ENCODE measurements at regions not wholly inside any gene's neighbourhood (a gene's known extent, or its start where the extent isn't known, plus 50 kb on each side); places are given as distances from the start of the nearest gene placed in this dataset.
A peak's percentile ranks its signal among the peaks of the same experiment; 100 is the strongest.

DNA sequence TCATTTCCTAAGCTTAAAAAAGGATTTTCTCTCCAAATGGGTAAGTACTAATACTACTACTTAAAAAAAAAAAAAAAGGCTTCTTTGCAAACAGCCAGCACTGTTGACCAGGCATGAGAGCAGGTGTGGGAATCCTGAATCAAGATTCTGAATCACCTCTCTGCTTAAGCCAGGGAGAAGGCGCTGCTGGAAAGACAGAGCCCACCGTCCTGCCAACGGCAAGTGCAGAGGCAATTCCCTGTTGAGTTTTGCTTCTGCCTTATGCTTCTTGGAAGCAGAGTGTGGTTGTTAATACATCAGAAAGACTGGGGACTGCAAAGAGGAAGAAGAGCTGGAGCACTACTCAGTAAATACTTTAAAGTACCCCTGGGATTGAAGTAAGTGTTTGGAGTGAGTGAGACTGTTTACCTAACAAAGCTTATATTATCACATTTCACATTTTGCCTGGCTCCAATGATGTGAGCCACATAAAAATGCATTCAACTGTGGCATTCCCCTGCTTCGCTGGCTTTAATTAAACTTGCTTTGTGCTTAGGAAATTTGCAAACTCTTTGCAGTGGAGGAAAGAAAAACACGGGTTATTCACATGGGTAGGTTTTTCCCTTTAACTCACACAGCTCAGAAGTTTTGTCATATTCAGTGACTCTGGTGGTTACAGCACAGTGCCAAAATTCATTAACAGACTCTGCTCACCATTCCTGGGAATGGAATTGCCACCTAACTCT lies 86.0 kb upstream of the KIF2B start:
- Histone ChIP-seq H3K79me2 (ENCODE audit: insufficient read depth) (no peaks in the 10 kb centered on the region), H3K27me3 (ENCODE audit: insufficient read depth) (no peaks in the 10 kb centered on the region), H3K27ac (ENCODE audit: low read depth in 2 of 2, low read length in 1 of 2) (no peak overlapping the region), H2AFZ (ENCODE audit: low read depth) (0 out of 2 replicates have a peak overlapping the region, but pooled peaks have one; percentile 2), H3K9ac (no peak overlapping the region), H3F3A (replicated peaks; ENCODE audit: insufficient read depth) (no peaks in the 10 kb centered on the region), H4K20me1 (ENCODE audit: insufficient read depth) (no peaks in the 10 kb centered on the region), H3K4me3 (ENCODE audit: low read depth in 2 of 2, low read length in 1 of 2) (no peak overlapping the region), H3K4me1 (ENCODE audit: control insufficient read depth in 1 of 2, insufficient read depth in 2 of 2, low read depth in 1 of 2, low read length in 1 of 2) (no peaks in the 10 kb centered on the region), H3K9me2 (no peaks in the 10 kb centered on the region), H3K36me3 (replicated peaks in 1 of 2; ENCODE audit: control insufficient read depth in 1 of 2, insufficient read depth in 2 of 2, low read length in 1 of 2) (no peaks in the 10 kb centered on the region), H3K9me3 (no peaks in the 10 kb centered on the region), H3K4me2 (no peak overlapping the region)
- POLR2A ChIA-PET: no interaction called here
- 47% methylated on average over 5 of the region's 5 CpGs for WGBS (ENCODE audit: low lambda C conversion rate)
- TF ChIP-seq FOXJ3 (CRISPR knock-in tag; IDR thresholded peaks at IDR 0.05): no peak
- no peak for TF ChIP-seq JUND (IDR thresholded peaks at IDR 0.05)
- TF ChIP-seq, protein P1, sequence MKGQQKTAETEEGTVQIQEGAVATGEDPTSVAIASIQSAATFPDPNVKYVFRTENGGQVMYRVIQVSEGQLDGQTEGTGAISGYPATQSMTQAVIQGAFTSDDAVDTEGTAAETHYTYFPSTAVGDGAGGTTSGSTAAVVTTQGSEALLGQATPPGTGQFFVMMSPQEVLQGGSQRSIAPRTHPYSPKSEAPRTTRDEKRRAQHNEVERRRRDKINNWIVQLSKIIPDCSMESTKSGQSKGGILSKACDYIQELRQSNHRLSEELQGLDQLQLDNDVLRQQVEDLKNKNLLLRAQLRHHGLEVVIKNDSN (IDR thresholded peaks at IDR 0.05; ENCODE audit: borderline replicate concordance, low read depth): no peak
- TF ChIP-seq RCOR1 (IDR thresholded peaks at IDR 0.05; ENCODE audit: low read length): no peak
- no peak for TF ChIP-seq ELF1 (IDR thresholded peaks at IDR 0.05)
- no peak for TF ChIP-seq RFX5 (IDR thresholded peaks at IDR 0.05; ENCODE audit: low read length)
- TF ChIP-seq, protein P2, sequence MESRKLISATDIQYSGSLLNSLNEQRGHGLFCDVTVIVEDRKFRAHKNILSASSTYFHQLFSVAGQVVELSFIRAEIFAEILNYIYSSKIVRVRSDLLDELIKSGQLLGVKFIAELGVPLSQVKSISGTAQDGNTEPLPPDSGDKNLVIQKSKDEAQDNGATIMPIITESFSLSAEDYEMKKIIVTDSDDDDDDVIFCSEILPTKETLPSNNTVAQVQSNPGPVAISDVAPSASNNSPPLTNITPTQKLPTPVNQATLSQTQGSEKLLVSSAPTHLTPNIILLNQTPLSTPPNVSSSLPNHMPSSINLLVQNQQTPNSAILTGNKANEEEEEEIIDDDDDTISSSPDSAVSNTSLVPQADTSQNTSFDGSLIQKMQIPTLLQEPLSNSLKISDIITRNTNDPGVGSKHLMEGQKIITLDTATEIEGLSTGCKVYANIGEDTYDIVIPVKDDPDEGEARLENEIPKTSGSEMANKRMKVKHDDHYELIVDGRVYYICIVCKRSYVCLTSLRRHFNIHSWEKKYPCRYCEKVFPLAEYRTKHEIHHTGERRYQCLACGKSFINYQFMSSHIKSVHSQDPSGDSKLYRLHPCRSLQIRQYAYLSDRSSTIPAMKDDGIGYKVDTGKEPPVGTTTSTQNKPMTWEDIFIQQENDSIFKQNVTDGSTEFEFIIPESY (IDR thresholded peaks at IDR 0.05; ENCODE audit: borderline replicate concordance, low read depth): no peak
- TF ChIP-seq EP300 (IDR thresholded peaks at IDR 0.05; ENCODE audit: borderline replicate concordance in 1 of 2, low read depth in 1 of 2, low read length in 1 of 2): no peak
- TF ChIP-seq, protein P3, sequence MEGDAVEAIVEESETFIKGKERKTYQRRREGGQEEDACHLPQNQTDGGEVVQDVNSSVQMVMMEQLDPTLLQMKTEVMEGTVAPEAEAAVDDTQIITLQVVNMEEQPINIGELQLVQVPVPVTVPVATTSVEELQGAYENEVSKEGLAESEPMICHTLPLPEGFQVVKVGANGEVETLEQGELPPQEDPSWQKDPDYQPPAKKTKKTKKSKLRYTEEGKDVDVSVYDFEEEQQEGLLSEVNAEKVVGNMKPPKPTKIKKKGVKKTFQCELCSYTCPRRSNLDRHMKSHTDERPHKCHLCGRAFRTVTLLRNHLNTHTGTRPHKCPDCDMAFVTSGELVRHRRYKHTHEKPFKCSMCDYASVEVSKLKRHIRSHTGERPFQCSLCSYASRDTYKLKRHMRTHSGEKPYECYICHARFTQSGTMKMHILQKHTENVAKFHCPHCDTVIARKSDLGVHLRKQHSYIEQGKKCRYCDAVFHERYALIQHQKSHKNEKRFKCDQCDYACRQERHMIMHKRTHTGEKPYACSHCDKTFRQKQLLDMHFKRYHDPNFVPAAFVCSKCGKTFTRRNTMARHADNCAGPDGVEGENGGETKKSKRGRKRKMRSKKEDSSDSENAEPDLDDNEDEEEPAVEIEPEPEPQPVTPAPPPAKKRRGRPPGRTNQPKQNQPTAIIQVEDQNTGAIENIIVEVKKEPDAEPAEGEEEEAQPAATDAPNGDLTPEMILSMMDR (IDR thresholded peaks at IDR 0.05): no peak
- no peak for TF ChIP-seq TAF1 (IDR thresholded peaks at IDR 0.05; ENCODE audit: borderline replicate concordance, low read depth, low read length)
- no peak for TF ChIP-seq FOXM1 (IDR thresholded peaks at IDR 0.05; ENCODE audit: low read depth)
- no peak for TF ChIP-seq NFIC (IDR thresholded peaks at IDR 0.05; ENCODE audit: borderline replicate concordance)
- DNase-seq: no peak
- CTCF ChIA-PET: interaction anchor here (1.0 to 1.1 kb wide), 2 partner anchors 10 to 13 kb away, joined by 3 to 4 read pairs; no protein-coding TSS in a partner anchor

DNA sequence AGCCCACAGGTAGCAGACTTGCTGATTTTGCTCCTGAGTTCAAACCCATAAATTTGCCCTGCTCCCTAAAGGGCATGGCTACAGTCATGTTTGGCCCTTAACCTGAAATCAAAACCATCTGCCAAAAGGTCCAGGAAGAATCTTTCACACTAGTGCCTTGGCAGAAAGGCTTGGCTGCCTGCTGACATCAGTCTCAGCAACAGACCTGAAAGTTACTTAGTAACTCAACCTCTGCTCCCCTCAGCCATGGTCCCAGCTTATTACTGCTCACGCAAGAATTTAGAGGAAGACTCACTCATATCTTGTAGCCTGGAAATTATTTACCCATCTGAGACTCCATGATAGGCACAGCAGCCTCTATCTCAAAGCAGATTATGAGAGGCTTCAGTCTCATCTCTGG lies 98.0 kb upstream of the KIF2B start:
- Histone ChIP-seq H3K9ac (no peak overlapping the region), H4K20me1 (ENCODE audit: insufficient read depth) (no peaks in the 10 kb centered on the region), H3K79me2 (ENCODE audit: insufficient read depth) (no peaks in the 10 kb centered on the region), H3K4me1 (ENCODE audit: control insufficient read depth in 1 of 2, insufficient read depth in 2 of 2, low read depth in 1 of 2, low read length in 1 of 2) (peaks cover 0 to 5% of the 10 kb centered on the region in 2 experiments; a peak in 2 of 4 replicates), H2AFZ (ENCODE audit: low read depth) (no peak overlapping the region), H3K4me3 (ENCODE audit: low read depth in 2 of 2, low read length in 1 of 2) (no peak overlapping the region; a peak in 1 of 4 replicates), H3K9me3 (0 out of 2 replicates have a peak, but pooled peaks cover 3% of the 10 kb centered on the region), H3K4me2 (no peak overlapping the region), H3K27me3 (ENCODE audit: insufficient read depth) (no peaks in the 10 kb centered on the region), H3F3A (replicated peaks; ENCODE audit: insufficient read depth) (peaks cover 19% of the 10 kb centered on the region), H3K27ac (ENCODE audit: low read depth in 2 of 2, low read length in 1 of 2) (no peak overlapping the region), H3K9me2 (no peaks in the 10 kb centered on the region), H3K36me3 (replicated peaks in 1 of 2; ENCODE audit: control insufficient read depth in 1 of 2, insufficient read depth in 2 of 2, low read length in 1 of 2) (no peaks in the 10 kb centered on the region)
- ChIA-PET POLR2A (no interaction called here), CTCF (no interaction called here)
- TF ChIP-seq, protein P4, sequence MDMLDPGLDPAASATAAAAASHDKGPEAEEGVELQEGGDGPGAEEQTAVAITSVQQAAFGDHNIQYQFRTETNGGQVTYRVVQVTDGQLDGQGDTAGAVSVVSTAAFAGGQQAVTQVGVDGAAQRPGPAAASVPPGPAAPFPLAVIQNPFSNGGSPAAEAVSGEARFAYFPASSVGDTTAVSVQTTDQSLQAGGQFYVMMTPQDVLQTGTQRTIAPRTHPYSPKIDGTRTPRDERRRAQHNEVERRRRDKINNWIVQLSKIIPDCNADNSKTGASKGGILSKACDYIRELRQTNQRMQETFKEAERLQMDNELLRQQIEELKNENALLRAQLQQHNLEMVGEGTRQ (IDR thresholded peaks at IDR 0.05; ENCODE audit: borderline replicate concordance, low read depth, low read length): no peak
- TF ChIP-seq GABPA (IDR thresholded peaks at IDR 0.05; ENCODE audit: low read depth) (no peak), ELF1 (IDR thresholded peaks at IDR 0.05) (no peak), TAF1 (IDR thresholded peaks at IDR 0.05; ENCODE audit: borderline replicate concordance, low read depth, low read length) (no peak)
- TF ChIP-seq, protein P1 (IDR thresholded peaks at IDR 0.05; ENCODE audit: borderline replicate concordance, low read depth): no peak
- 79% methylated on average over 1 of the region's 1 CpG for WGBS (ENCODE audit: low lambda C conversion rate)
- no peak for DNase-seq
